PC-3 (cell line): ENCODE measurements at regions not wholly inside any gene's neighbourhood (a gene's known extent, or its start where the extent isn't known, plus 50 kb on each side); places are given as distances from the start of the nearest gene placed in this dataset.

Source experiments
- CTCF ChIP-seq: fragments of 300-600 bp; sonication (generic); conservative IDR thresholded peaks from 2 replicates; pipeline ENCODE4 v1.5.1; 2017; ENCODE audit warnings: antibody characterized with exemption, low read depth, mild to moderate bottlenecking, low read length
- EZH2phosphoT487 ChIP-seq: fragments of 300-600 bp; sonication (generic); IDR thresholded peaks from 2 replicates; pipeline ENCODE4 v1.6.1; 2018; ENCODE audit warnings: mild to moderate bottlenecking, antibody characterized with exemption, low read length, borderline replicate concordance

- TF ChIP-seq CTCF, result no peak
- TF ChIP-seq EZH2phosphoT487, result no peak
These were observed 1239.8 kb upstream of the ACO1 start for GRCh38 chr9:31144614-31145013.
